ENCODE measurements at regions not wholly inside any gene's neighbourhood (a gene's known extent, or its start where the extent isn't known, plus 50 kb on each side); places are given as distances from the start of the nearest gene placed in this dataset.

DNA sequence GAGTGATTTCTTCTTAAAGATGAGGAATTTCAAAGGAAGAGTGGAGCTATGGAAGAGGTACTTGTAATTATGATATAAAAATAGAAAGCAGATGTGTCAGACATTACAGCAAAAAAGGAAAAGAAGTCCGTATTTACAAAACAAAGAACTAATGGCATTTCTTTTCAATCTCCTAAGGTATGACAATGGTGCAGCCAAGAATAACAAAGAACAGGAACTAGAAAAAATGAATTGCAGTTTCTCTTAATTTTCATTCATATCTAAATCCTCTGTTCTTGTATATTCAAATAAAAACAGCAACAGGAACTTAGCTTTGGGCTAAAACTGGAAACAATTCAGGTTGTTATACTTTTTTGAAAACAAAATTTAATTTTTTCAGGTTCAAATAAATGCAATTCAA lies 105.1 kb downstream of the SPRY1 start (continued):
- TF ChIP-seq, protein P1, sequence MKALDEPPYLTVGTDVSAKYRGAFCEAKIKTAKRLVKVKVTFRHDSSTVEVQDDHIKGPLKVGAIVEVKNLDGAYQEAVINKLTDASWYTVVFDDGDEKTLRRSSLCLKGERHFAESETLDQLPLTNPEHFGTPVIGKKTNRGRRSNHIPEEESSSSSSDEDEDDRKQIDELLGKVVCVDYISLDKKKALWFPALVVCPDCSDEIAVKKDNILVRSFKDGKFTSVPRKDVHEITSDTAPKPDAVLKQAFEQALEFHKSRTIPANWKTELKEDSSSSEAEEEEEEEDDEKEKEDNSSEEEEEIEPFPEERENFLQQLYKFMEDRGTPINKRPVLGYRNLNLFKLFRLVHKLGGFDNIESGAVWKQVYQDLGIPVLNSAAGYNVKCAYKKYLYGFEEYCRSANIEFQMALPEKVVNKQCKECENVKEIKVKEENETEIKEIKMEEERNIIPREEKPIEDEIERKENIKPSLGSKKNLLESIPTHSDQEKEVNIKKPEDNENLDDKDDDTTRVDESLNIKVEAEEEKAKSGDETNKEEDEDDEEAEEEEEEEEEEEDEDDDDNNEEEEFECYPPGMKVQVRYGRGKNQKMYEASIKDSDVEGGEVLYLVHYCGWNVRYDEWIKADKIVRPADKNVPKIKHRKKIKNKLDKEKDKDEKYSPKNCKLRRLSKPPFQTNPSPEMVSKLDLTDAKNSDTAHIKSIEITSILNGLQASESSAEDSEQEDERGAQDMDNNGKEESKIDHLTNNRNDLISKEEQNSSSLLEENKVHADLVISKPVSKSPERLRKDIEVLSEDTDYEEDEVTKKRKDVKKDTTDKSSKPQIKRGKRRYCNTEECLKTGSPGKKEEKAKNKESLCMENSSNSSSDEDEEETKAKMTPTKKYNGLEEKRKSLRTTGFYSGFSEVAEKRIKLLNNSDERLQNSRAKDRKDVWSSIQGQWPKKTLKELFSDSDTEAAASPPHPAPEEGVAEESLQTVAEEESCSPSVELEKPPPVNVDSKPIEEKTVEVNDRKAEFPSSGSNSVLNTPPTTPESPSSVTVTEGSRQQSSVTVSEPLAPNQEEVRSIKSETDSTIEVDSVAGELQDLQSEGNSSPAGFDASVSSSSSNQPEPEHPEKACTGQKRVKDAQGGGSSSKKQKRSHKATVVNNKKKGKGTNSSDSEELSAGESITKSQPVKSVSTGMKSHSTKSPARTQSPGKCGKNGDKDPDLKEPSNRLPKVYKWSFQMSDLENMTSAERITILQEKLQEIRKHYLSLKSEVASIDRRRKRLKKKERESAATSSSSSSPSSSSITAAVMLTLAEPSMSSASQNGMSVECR (CRISPR knock-in tag; IDR thresholded peaks at IDR 0.05; ENCODE audit: borderline replicate concordance): no peak
- TF ChIP-seq ZNF671 (CRISPR knock-in tag; IDR thresholded peaks at IDR 0.05): no peak
- TF ChIP-seq CTCF (IDR thresholded peaks at IDR 0.05): no peak
- TF ChIP-seq ATF3 (CRISPR knock-in tag; conservative IDR thresholded peaks at IDR 0.05): no peak
- no peak for TF ChIP-seq TEAD4 (CRISPR knock-in tag; IDR thresholded peaks at IDR 0.05)
- TF ChIP-seq, protein P2, sequence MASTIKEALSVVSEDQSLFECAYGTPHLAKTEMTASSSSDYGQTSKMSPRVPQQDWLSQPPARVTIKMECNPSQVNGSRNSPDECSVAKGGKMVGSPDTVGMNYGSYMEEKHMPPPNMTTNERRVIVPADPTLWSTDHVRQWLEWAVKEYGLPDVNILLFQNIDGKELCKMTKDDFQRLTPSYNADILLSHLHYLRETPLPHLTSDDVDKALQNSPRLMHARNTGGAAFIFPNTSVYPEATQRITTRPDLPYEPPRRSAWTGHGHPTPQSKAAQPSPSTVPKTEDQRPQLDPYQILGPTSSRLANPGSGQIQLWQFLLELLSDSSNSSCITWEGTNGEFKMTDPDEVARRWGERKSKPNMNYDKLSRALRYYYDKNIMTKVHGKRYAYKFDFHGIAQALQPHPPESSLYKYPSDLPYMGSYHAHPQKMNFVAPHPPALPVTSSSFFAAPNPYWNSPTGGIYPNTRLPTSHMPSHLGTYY (CRISPR knock-in tag; IDR thresholded peaks at IDR 0.05): no peak
- TF ChIP-seq TEAD1 (CRISPR knock-in tag; IDR thresholded peaks at IDR 0.05): no peak
- TF ChIP-seq, protein P3, sequence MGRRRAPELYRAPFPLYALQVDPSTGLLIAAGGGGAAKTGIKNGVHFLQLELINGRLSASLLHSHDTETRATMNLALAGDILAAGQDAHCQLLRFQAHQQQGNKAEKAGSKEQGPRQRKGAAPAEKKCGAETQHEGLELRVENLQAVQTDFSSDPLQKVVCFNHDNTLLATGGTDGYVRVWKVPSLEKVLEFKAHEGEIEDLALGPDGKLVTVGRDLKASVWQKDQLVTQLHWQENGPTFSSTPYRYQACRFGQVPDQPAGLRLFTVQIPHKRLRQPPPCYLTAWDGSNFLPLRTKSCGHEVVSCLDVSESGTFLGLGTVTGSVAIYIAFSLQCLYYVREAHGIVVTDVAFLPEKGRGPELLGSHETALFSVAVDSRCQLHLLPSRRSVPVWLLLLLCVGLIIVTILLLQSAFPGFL (CRISPR knock-in tag; IDR thresholded peaks at IDR 0.05; ENCODE audit: borderline replicate concordance): no peak
- TF ChIP-seq, protein P4, sequence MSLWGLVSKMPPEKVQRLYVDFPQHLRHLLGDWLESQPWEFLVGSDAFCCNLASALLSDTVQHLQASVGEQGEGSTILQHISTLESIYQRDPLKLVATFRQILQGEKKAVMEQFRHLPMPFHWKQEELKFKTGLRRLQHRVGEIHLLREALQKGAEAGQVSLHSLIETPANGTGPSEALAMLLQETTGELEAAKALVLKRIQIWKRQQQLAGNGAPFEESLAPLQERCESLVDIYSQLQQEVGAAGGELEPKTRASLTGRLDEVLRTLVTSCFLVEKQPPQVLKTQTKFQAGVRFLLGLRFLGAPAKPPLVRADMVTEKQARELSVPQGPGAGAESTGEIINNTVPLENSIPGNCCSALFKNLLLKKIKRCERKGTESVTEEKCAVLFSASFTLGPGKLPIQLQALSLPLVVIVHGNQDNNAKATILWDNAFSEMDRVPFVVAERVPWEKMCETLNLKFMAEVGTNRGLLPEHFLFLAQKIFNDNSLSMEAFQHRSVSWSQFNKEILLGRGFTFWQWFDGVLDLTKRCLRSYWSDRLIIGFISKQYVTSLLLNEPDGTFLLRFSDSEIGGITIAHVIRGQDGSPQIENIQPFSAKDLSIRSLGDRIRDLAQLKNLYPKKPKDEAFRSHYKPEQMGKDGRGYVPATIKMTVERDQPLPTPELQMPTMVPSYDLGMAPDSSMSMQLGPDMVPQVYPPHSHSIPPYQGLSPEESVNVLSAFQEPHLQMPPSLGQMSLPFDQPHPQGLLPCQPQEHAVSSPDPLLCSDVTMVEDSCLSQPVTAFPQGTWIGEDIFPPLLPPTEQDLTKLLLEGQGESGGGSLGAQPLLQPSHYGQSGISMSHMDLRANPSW (CRISPR knock-in tag; conservative IDR thresholded peaks at IDR 0.05; ENCODE audit: low read depth): no peak
- TF ChIP-seq EMX1 (CRISPR knock-in tag; IDR thresholded peaks at IDR 0.05): no peak
- TF ChIP-seq ZBTB43 (CRISPR knock-in tag; IDR thresholded peaks at IDR 0.05): no peak

- peaks cover 48% of the 10 kb centered on the region for H3K36me3 Mint-ChIP-seq
- TF ChIP-seq, protein P5, sequence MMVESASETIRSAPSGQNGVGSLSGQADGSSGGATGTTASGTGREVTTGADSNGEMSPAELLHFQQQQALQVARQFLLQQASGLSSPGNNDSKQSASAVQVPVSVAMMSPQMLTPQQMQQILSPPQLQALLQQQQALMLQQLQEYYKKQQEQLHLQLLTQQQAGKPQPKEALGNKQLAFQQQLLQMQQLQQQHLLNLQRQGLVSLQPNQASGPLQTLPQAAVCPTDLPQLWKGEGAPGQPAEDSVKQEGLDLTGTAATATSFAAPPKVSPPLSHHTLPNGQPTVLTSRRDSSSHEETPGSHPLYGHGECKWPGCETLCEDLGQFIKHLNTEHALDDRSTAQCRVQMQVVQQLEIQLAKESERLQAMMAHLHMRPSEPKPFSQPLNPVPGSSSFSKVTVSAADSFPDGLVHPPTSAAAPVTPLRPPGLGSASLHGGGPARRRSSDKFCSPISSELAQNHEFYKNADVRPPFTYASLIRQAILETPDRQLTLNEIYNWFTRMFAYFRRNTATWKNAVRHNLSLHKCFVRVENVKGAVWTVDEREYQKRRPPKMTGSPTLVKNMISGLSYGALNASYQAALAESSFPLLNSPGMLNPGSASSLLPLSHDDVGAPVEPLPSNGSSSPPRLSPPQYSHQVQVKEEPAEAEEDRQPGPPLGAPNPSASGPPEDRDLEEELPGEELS (CRISPR knock-in tag; IDR thresholded peaks at IDR 0.05): no peak
- TF ChIP-seq MAX (CRISPR knock-in tag; IDR thresholded peaks at IDR 0.05): peak; percentile 26; the same call in 1 of the 2 replicates
- H3K4me3 Mint-ChIP-seq: 0 out of 2 replicates have a peak overlapping the region, but pooled peaks have one; percentile 16
- H3K9me3 Mint-ChIP-seq: peaks cover 45% of the 10 kb centered on the region
- ChIA-PET POLR2A (no interaction called here), CTCF (interaction anchor here (1.2 kb wide), 1 partner anchor 61 kb away, joined by 4 read pairs; no protein-coding TSS in a partner anchor)
- H3K27me3 Mint-ChIP-seq (ENCODE audit: low read depth): peaks cover 4% of the 10 kb centered on the region; the same call in 1 of the 2 replicates
- peak overlapping the region; percentile 44; the same call in 1 of the 2 replicates for H3K27ac Mint-ChIP-seq
- ATAC-seq (no peak), DNase-seq (ENCODE audit: low spot score) (no peak)
- H3K4me1 Mint-ChIP-seq: peaks cover 49% of the 10 kb centered on the region
Measured at GRCh38 chr4:123503698-123504363, 107.2 kb downstream of the SPRY1 start.

All from WTC11 (cell line).